Retinal pigment epithelial cell (primary cell): ENCODE measurements at regions not wholly inside any gene's neighbourhood (a gene's known extent, or its start where the extent isn't known, plus 50 kb on each side); places are given as distances from the start of the nearest gene placed in this dataset.

Source experiments
- DNase-seq: peaks from one replicate; pipeline ENCODE4 v3.0.0-alpha.2; 2010; ENCODE audit warnings: low read depth
- H3K4me3 ChIP-seq: 2 replicates; pipeline ENCODE4 v1.5.1; 2011; ENCODE audit warnings: mild to moderate bottlenecking, low read length, control low read depth, moderate library complexity
- TF ChIP-seq, protein P1 (sequence below): conservative IDR thresholded peaks from 2 replicates; pipeline ENCODE4 v1.5.1; 2011; ENCODE audit warnings: low read depth, low read length, control low read depth, inconsistent platforms

DNA sequence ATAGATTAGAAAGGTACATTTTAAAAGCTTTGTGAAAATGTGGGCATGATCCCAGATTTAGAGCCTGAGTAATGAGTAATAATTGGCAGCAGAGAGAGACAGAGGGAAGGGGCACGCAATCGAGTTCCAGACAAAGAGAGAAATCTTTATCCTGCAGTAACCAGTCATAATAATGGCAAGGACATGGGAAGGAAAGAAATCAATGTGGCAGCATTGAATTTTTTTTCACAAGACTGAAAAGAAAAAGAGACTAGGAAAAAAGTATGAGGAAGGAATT is 790.8 kb upstream of the SOX9 start:
- DNase-seq: peak; percentile 38
- TF ChIP-seq, protein P1, sequence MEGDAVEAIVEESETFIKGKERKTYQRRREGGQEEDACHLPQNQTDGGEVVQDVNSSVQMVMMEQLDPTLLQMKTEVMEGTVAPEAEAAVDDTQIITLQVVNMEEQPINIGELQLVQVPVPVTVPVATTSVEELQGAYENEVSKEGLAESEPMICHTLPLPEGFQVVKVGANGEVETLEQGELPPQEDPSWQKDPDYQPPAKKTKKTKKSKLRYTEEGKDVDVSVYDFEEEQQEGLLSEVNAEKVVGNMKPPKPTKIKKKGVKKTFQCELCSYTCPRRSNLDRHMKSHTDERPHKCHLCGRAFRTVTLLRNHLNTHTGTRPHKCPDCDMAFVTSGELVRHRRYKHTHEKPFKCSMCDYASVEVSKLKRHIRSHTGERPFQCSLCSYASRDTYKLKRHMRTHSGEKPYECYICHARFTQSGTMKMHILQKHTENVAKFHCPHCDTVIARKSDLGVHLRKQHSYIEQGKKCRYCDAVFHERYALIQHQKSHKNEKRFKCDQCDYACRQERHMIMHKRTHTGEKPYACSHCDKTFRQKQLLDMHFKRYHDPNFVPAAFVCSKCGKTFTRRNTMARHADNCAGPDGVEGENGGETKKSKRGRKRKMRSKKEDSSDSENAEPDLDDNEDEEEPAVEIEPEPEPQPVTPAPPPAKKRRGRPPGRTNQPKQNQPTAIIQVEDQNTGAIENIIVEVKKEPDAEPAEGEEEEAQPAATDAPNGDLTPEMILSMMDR: no peak
- no peak overlapping the region for H3K4me3 ChIP-seq

DNA sequence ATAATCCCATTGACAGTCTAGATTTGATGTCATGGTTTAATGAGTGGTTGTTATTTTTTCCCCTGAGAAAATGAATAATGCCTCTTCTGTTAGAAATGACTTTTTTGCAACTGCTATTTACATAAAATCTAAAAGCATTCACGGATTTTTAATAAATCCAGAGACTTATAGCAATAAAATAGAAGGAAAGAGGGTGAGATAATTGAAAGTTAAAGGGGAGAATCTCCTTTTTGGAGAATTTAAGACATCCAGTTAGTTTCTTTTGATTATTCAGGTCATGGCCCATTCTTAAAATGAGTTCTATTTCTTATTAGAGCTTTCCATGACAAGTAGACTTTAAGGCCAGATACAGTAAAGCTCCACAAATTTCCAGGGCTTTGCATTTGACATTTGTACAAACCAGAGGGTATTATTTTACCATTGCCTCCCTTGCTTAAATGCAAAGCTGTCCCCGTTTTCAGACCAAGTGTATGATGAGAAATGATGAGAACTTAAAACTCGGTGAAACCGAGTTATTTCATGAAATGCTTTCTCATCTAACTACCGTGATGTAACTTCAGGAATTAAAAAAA is 789.0 kb upstream of the SOX9 start:
- TF ChIP-seq, protein P1: no peak
- no peak for DNase-seq
- no peak overlapping the region for H3K4me3 ChIP-seq

DNA sequence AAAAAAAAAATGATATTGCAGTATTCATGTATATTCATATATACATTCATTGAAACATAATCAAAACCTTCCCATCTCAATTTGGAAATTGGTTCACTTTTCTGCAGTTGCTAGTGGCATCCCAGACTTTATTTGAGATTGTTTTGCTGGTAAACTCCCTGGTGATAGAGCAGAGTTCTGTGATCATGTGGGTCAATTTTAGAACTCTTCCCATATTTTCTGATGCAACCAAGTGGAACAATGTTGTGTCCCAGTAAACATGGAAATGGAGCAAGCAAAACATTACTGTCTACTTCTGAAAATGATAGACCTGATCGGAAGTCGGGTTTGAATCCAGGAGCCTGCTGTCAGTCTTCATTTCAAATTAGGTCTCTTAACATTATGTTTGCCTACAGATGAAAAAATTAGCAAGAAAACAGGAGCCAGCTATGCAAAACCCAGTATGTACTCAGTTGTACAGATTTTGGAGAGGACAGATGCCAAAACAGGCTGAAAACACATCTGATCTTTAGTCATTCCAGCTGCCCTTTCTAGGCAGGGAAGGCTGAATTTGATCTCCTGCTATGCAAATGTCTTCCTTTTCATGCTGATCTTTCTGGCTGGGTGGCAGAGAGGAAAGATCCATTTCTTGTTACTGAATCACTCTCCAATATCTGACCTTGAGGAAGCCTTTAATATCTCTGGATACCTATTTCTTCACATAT is 786.6 kb upstream of the SOX9 start:
- H3K4me3 ChIP-seq: no peak overlapping the region
- TF ChIP-seq, protein P1: no peak
- DNase-seq: no peak

DNA sequence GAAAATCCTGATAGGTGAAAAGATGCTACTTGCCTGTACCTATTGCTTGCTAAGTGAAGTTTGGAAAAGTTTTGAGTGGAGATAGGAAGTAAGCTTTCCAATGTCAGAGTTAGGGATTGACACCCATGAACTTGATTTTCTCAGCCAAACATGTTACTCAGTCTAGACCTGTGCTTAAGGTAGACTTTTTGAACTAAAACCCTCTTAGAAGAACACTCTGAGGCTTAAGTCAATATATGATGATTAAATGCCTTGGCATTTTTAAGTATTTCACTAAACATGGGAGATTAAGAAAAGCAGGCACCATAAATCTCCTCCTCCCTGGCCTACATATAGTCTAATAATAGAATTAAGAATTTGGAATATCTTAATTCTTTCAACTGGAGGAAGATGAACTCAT is 785.6 kb upstream of the SOX9 start:
- DNase-seq: peak; percentile 49
- TF ChIP-seq, protein P1: no peak
- H3K4me3 ChIP-seq: no peak overlapping the region

DNA sequence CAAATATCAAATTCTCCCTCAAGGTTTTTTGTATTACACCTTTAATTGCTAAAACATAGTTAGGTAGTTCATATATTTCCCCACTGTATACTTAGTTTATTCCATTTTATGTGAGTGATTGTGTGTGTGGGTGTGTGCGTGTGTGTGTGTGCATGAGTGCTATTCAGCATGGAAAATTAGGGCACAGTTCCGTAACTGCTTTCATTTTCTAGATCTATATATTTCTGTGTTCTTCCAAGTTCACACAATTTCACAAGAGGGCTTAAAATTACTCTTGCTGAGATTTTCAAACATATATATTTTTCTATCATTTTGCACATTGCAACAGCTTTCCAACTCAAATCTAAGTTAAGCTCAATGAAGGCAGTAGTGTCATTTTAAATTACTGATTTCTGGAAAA is 782.9 kb upstream of the SOX9 start:
- no peak overlapping the region for H3K4me3 ChIP-seq
- DNase-seq: no peak
- TF ChIP-seq, protein P1: no peak

DNA sequence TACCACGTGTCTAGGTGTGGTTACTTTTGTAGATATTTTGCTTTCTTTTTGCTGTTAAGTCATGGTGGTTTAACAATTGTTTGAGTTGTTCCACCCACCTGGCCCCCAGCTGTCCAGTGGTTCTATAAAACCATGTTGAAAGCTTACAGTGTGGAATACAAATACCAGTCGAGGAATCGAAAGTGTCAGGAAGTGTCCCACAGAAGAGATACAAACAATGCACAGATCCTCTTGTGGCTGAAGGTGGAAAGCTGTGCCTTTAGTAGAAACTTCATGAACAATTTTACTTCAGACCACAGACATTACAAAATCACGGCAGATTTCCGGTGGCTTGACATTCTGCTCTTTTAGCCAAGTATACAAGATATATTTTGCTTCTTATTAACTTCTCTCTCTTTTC is 782.4 kb upstream of the SOX9 start:
- H3K4me3 ChIP-seq: no peak overlapping the region
- TF ChIP-seq, protein P1: no peak
- no peak for DNase-seq

DNA sequence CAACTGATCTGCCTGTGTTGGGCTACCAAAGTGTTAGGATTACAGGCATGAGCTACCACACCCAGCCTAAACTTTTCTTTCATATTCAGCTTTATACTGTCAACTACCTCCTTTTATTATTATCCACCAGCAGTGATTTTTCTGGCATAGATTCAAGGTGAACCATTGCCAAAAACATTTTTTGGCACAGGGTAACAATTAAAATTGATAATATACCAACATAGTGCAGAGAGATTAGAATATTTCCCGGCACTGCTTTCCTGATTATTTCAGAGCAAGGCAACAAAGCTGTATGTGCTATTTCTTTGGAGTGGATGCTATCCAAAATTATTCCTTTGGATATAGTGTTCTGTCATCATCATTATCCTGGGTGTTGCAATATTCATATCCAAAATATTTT is 781.6 kb upstream of the SOX9 start:
- TF ChIP-seq, protein P1: no peak
- DNase-seq: peak; percentile 39
- no peak overlapping the region for H3K4me3 ChIP-seq
